A549 (cell line): ENCODE measurements at regions not wholly inside any gene's neighbourhood (a gene's known extent, or its start where the extent isn't known, plus 50 kb on each side); places are given as distances from the start of the nearest gene placed in this dataset.

Experiments
- ATAC-seq, 2 experiments: fragments of 200-7000 bp in 1 of 2; fragments of >200 bp in 1 of 2; cut with Nextera tagmentation in 1 of 2; cut with Tn5 transposase in 1 of 2; 3 replicates each; pipeline versions ENCODE4 v1.8.0 to v1.9.1; 2018 to 2020; ENCODE audit warnings: mild to moderate bottlenecking in 1 of 2, moderate library complexity in 1 of 2
- CTCF ChIA-PET: fragments of 300-600 bp; sonication (Branson Sonifier 250); formaldehyde crosslinking; extraction: SDS; loops from one replicate; lab custom pipeline; 2021; ENCODE audit warnings: antibody characterized with exemption, inconsistent platforms; lab: Yijun Ruan, JAX
- POLR2A ChIA-PET: fragments of 350-600 bp; formaldehyde crosslinking; extraction: SDS; loops from one replicate; lab custom pipeline; 2021; ENCODE audit warnings: antibody characterized with exemption, inconsistent platforms; lab: Yijun Ruan, JAX
- DNase-seq, 2 experiments: peaks; one replicate each; pipeline versions ENCODE4 v3.0.0 to v3.0.0-alpha.2; 2011 to 2016; ENCODE audit warnings: low read depth in 1 of 2, low spot score in 1 of 2
- FAIRE-seq: peaks from 2 replicates; lab custom pipeline; 2011; peaks lifted over from hg19 to GRCh38; lab: Jason Lieb, UNC
- H3K27ac ChIP-seq, 2 experiments: fragments of >200 bp; sonication (Bioruptor Twin); formaldehyde crosslinking; 3 replicates each; pipeline ENCODE4 v1.5.1; 2016 to 2017
- H3K4me1 ChIP-seq: fragments of >200 bp; sonication (Bioruptor Twin); formaldehyde crosslinking; 3 replicates; pipeline ENCODE4 v1.6.1; 2016
- H3K4me2 ChIP-seq: fragments of >200 bp; sonication (Bioruptor Twin); formaldehyde crosslinking; 3 replicates; pipeline ENCODE4 v1.6.1; 2016
- H3K4me3 ChIP-seq: fragments of >200 bp; sonication (Bioruptor Twin); formaldehyde crosslinking; 3 replicates; pipeline ENCODE4 v1.5.1; 2016
- H3K9me3 ChIP-seq: fragments of >200 bp; sonication (Bioruptor Twin); formaldehyde crosslinking; 3 replicates; pipeline ENCODE4 v1.6.1; 2016
- BCL3 ChIP-seq: fragments of >200 bp; sonication (Bioruptor Twin); formaldehyde crosslinking; IDR thresholded peaks from 3 replicates; pipeline ENCODE4 v1.6.1; 2016
- CBX8 ChIP-seq: fragments of 200-600 bp; sonication (generic); IDR thresholded peaks from 2 replicates; pipeline ENCODE4 v1.6.1; 2016
- CEBPB ChIP-seq, 2 experiments: fragments of >200 bp in 1 of 2; sonication (Bioruptor Twin) in 1 of 2; formaldehyde crosslinking in 1 of 2; IDR thresholded peaks; 2 replicates each; pipeline ENCODE4 v1.6.1; 2012 to 2016
- CHD2 ChIP-seq: fragments of 150-350 bp; IDR thresholded peaks from 2 replicates; pipeline ENCODE4 v1.6.1; 2014; ENCODE audit warnings: low read length; ENCODE audit not compliant: partially characterized antibody
- CTCF ChIP-seq: fragments of >200 bp; sonication (Bioruptor Twin); formaldehyde crosslinking; IDR thresholded peaks from 3 replicates; pipeline ENCODE4 v1.5.1; 2016
- EP300 ChIP-seq, 2 experiments: fragments of >200 bp; sonication (Bioruptor Twin); formaldehyde crosslinking; IDR thresholded peaks; 2 replicates in 1 of 2; 3 replicates in 1 of 2; pipeline ENCODE4 v1.6.1; 2016 to 2017
- ESRRA ChIP-seq: fragments of 150-350 bp; IDR thresholded peaks from 2 replicates; pipeline ENCODE4 v1.6.1; 2014; ENCODE audit warnings: mild to moderate bottlenecking, low read length, borderline replicate concordance
- FOXS1 ChIP-seq: fragments of 250-450 bp; sonication (Bioruptor Pico); IDR thresholded peaks from 2 replicates; pipeline ENCODE4 v1.5.0; 2020; ENCODE audit warnings: mild to moderate bottlenecking, moderate library complexity
- GATA3 ChIP-seq: IDR thresholded peaks from 2 replicates; pipeline ENCODE4 v1.6.1; 2012; ENCODE audit warnings: borderline replicate concordance
- HDAC2 ChIP-seq: fragments of 200-600 bp; sonication (generic); IDR thresholded peaks from 2 replicates; pipeline ENCODE4 v1.6.1; 2016
- HEYL ChIP-seq: fragments of 250-450 bp; sonication (Bioruptor Pico); IDR thresholded peaks from 2 replicates; pipeline ENCODE4 v1.8.0; 2021; ENCODE audit warnings: mild to moderate bottlenecking, moderate library complexity
- JUNB ChIP-seq: fragments of >200 bp; sonication (Bioruptor Twin); formaldehyde crosslinking; IDR thresholded peaks from 2 replicates; pipeline ENCODE4 v1.6.1; 2016
- KDM5A ChIP-seq: fragments of 200-600 bp; sonication (generic); IDR thresholded peaks from 2 replicates; pipeline ENCODE4 v1.6.1; 2016; ENCODE audit warnings: antibody characterized with exemption, mild to moderate bottlenecking
- MAZ ChIP-seq: fragments of 150-350 bp; IDR thresholded peaks from 2 replicates; pipeline ENCODE4 v1.6.1; 2014; ENCODE audit warnings: antibody characterized with exemption, low read depth, low read length, borderline replicate concordance
- NFE2L2 ChIP-seq: fragments of 150-350 bp; conservative IDR thresholded peaks from 2 replicates; pipeline ENCODE4 v1.6.1; 2014; ENCODE audit warnings: low read length
- NR3C1 ChIP-seq: fragments of >200 bp; sonication (Bioruptor Twin); formaldehyde crosslinking; IDR thresholded peaks from 3 replicates; pipeline ENCODE4 v1.6.1; 2017
- PBX3 ChIP-seq: IDR thresholded peaks from 2 replicates; pipeline ENCODE4 v1.6.1; 2012
- PHF8 ChIP-seq: fragments of 200-600 bp; sonication (generic); IDR thresholded peaks from 2 replicates; pipeline ENCODE4 v1.6.1; 2016; ENCODE audit warnings: low read depth, mild to moderate bottlenecking, antibody characterized with exemption, moderate library complexity, borderline replicate concordance
- POLR2AphosphoS2 ChIP-seq: conservative IDR thresholded peaks from 2 replicates; pipeline ENCODE4 v1.6.1; 2012; ENCODE audit warnings: low read length, improper control_type of control experiment, inconsistent platforms
- RARB ChIP-seq: fragments of 250-450 bp; sonication (Bioruptor Pico); IDR thresholded peaks from 2 replicates; pipeline ENCODE4 v1.8.0; 2021; ENCODE audit warnings: mild to moderate bottlenecking, moderate library complexity
- RCOR1 ChIP-seq: fragments of 150-350 bp; IDR thresholded peaks from 2 replicates; pipeline ENCODE4 v1.6.1; 2014; ENCODE audit warnings: antibody characterized with exemption, low read length, low read depth
- RNF2 ChIP-seq: fragments of 200-600 bp; sonication (generic); IDR thresholded peaks from 2 replicates; pipeline ENCODE4 v1.6.1; 2016; ENCODE audit warnings: low read depth, mild to moderate bottlenecking, antibody characterized with exemption, moderate library complexity, borderline replicate concordance
- SREBF2 ChIP-seq: fragments of 450-650 bp; IDR thresholded peaks from 2 replicates; pipeline ENCODE4 v1.6.1; 2014; ENCODE audit warnings: mild to moderate bottlenecking, moderate library complexity
- USF2 ChIP-seq: fragments of 450-650 bp; IDR thresholded peaks from 2 replicates; pipeline ENCODE4 v1.6.1; 2014; ENCODE audit warnings: antibody characterized with exemption
- ZC3H11A ChIP-seq: fragments of 450-650 bp; IDR thresholded peaks from 2 replicates; pipeline ENCODE4 v1.6.1; 2014; ENCODE audit warnings: antibody characterized with exemption, mild to moderate bottlenecking
- ZFP36 ChIP-seq: fragments of 450-650 bp; IDR thresholded peaks from 2 replicates; pipeline ENCODE4 v1.6.1; 2014; ENCODE audit warnings: borderline replicate concordance; ENCODE audit not compliant: partially characterized antibody
- ZSCAN20 ChIP-seq: fragments of 250-450 bp; sonication (Bioruptor Pico); IDR thresholded peaks from 2 replicates; pipeline ENCODE4 v1.8.0; 2022; ENCODE audit warnings: mild to moderate bottlenecking, moderate library complexity
- WGBS: methylation state at CpG from one replicate; pipeline ENCODE4 v1.1.6; 2017; ENCODE audit errors: missing lambda C conversion rate; 5-methylcytosine and 5-hydroxymethylcytosine counted together

- TF ChIP-seq PBX3 = no peak
- TF ChIP-seq ZSCAN20 (CRISPR knock-in tag) = no peak
- no peak for TF ChIP-seq BCL3
- TF ChIP-seq ZFP36 = no peak
These were observed 165.4 kb downstream of the UTP18 start (continued) for GRCh38 chr17:51425773-51426172.

- peak overlapping the region in 1 of 2 experiments; percentile 29; a peak in 2 of 6 replicates for H3K27ac ChIP-seq
- no peak for FAIRE-seq
- H3K9me3 ChIP-seq = no peaks in the 10 kb centered on the region
- CTCF ChIA-PET = interaction anchor here (2.2 kb wide), 1 partner anchor 56 kb away, joined by 8 read pairs; no protein-coding TSS in a partner anchor
- POLR2A ChIA-PET = no interaction called here
- H3K4me1 ChIP-seq = peaks cover 21% of the 10 kb centered on the region
- H3K4me3 ChIP-seq = no peak overlapping the region
- H3K4me2 ChIP-seq = no peak overlapping the region
- DNase-seq = no peak
- no peak for TF ChIP-seq EP300 (IDR thresholded peaks at IDR 0.05)
- peak; percentile 37 to 50; a peak in 2 of 4 replicates for TF ChIP-seq CEBPB (IDR thresholded peaks at IDR 0.05)
- no peak for TF ChIP-seq USF2
- no peak for TF ChIP-seq CTCF
- TF ChIP-seq CBX8 = no peak
- TF ChIP-seq ZC3H11A = no peak
- no peak for TF ChIP-seq JUNB
- no peak for TF ChIP-seq RCOR1
- no peak for ATAC-seq
- 46% methylated on average over 7 of the region's 7 CpGs for WGBS
These were observed 167.0 kb downstream of the UTP18 start for GRCh38 chr17:51427323-51427811.

GRCh38 chr17:51427856-51428255, 167.5 kb downstream of the UTP18 start:
- 74% methylated on average over 4 of the region's 4 CpGs for WGBS
- ChIA-PET POLR2A (no interaction called here), CTCF (interaction anchor here (1.0 to 2.2 kb wide), 2 partner anchors 17 to 56 kb away, joined by 3 to 8 read pairs; no protein-coding TSS in a partner anchor)
- DNase-seq (no peak), ATAC-seq (no peak), FAIRE-seq (no peak)
- no peak overlapping the region for H3K4me3 ChIP-seq
- H3K4me2 ChIP-seq = no peak overlapping the region
- H3K9me3 ChIP-seq = no peaks in the 10 kb centered on the region
- peak overlapping the region in 1 of 2 experiments; percentile 29; a peak in 2 of 6 replicates for H3K27ac ChIP-seq
- peaks cover 16% of the 10 kb centered on the region for H3K4me1 ChIP-seq
- no peak for TF ChIP-seq ZC3H11A
- TF ChIP-seq NFE2L2 = no peak
- no peak for TF ChIP-seq POLR2AphosphoS2
- TF ChIP-seq CHD2 = no peak
- no peak for TF ChIP-seq FOXS1 (CRISPR knock-in tag)
- no peak for TF ChIP-seq RARB (CRISPR knock-in tag)
- TF ChIP-seq RNF2 = no peak
- TF ChIP-seq MAZ = no peak
- TF ChIP-seq KDM5A = no peak
- no peak for TF ChIP-seq GATA3
- no peak for TF ChIP-seq ZFP36
- no peak for TF ChIP-seq HEYL (CRISPR knock-in tag)
- TF ChIP-seq NR3C1 = no peak
- no peak for TF ChIP-seq JUNB
- TF ChIP-seq CTCF = no peak
- TF ChIP-seq PHF8 = no peak
- no peak for TF ChIP-seq HDAC2
- TF ChIP-seq SREBF2 = no peak
- no peak for TF ChIP-seq ZSCAN20 (CRISPR knock-in tag)
- no peak for TF ChIP-seq ESRRA
